HG02981 (cell line): ENCODE measurements at regions not wholly inside any gene's neighbourhood (a gene's known extent, or its start where the extent isn't known, plus 50 kb on each side); places are given as distances from the start of the nearest gene placed in this dataset.
"Not testable (repeated sequence)": the region's sequence is repeated elsewhere in the genome, so short reads cannot be mapped to it uniquely, and the experiment has no call there.

Experiments
- ATAC-seq: cut with Tn5 transposase; IDR thresholded peaks from one replicate; pipeline ENCODE4 v1.9.1; 2021; ENCODE audit warnings: mild to moderate bottlenecking, moderate library complexity; ENCODE audit not compliant: unreplicated experiment

DNA sequence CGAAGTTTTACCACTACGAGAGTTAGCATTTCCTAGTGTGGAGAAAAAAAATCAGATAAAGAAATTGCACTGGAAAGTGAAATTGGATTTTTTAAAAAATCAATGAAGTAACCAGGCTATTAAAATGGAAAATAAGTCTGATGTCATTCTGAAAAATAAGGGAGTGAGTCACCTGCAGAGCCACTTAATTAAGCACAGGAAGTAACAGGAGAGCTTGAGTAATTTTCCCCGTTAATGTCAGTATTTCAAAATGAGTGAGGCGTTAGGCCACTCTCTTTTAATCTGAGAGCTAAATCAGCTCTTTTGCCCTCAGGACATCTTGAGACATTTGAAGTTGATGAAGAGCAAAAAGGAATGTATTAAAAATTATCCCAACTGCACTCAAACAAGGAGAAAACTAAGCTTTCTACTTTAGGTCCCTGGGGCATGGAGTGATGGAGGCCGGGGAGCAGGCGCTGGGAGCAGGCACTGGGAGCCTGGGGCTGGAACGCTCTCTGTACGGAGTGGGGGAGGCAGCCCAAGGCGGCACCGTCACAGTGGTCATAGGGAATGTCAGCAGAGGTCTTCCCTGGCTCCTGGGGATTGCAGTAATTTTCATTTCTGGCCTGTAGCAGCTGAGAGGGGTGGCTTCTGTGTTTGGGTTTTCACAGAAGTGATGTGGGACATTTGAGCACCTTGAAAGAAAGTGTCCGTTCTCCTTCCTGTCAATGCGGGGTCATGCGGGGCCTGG is 194.6 kb downstream of the BCL2L11 start:
- not testable (repeated sequence) for ATAC-seq

DNA sequence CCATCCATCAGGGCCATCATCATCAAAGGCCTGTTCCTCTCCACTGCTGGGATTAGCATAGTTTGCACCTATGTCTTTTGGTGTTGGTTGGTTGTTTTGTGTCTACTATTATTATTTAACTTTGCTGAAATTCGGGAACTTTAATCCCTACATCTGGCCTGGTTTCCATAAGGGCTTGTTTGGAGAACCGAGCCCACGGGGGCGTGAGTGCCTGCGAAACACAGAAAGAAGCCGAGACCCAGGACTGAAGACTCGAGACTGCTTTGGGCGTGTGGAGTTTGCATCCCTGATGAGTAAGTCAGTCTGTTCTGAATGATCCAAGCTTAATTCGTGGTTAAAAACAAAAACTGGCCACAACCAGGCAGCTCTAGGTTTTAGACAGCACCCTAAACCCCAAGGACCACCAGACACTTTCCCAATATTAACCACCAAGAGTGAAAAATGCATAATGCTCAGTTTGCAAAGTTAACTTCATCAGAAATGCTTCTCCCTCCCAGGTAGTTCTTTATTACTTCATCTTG is 195.6 kb downstream of the BCL2L11 start:
- not testable (repeated sequence) for ATAC-seq

DNA sequence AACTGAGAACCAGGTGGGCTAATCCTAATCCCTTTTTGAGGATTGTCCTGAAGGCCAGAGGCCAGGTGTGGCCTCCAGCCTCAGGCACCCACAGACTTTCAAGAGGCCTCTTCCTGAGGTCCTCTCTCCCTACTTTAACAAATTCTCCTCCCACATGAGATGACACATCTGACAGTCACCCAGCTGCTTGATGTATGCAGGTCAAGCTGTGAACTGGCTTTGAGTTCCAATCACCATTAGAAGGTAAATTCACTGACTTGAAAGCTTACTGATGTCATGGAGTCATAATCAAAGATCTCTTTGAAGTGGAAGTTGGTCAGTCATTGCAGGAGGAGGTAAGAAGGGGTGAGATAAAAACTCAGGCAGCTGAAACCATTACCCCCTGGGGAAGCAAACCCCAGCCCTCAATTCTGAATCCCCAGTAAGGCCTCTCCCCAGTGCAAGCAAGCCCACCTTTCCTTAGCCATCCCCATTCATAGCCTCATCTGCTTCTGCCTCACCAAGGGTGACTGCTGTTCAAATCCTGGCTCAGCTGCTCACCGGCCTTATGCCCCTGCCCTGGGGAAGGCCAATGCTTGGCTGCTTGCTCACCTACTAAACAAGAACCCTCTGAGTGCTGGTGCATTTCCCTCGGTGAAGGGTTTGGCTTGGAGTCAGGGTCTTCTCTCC is 196.3 kb downstream of the BCL2L11 start:
- ATAC-seq: not testable (repeated sequence)

DNA sequence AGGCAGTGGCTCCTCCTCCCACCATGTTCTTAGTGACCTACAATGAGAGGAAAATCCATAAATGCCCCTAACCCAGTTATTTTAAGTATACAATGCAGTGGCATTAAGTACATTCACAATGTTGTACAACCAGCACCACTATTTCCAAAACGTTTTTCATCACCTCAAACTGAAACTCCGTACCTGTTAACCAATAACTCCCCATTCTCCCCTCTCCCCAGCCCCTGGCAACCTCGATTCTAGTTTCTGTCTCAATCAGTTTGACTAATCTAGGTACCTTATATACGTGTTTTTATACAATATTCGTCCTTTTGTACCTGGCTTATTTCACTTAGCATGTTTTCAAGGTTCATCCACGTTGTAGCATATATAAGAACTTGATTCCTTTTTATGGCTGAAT is 198.8 kb downstream of the BCL2L11 start:
- ATAC-seq: peak; percentile 79

DNA sequence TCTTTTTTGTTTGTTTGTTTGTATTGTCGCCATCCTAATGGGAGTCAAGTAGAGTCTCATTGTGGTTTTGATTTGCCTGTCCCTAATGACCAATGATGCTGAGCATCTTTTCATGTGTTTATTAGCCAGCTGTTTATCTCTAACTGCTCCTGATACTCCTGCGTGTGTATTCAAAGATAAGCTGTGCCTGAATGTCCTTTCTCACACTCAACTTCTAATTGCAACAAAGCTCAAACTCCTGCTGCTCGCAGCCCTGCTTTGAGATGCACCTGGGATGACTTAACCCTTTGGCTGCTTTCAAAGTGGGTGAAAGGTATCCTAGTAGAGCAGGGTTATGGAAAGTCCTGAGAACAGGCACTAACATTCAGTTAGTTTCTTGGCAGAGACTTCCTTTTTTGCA is 199.6 kb downstream of the BCL2L11 start:
- not testable (repeated sequence) for ATAC-seq

DNA sequence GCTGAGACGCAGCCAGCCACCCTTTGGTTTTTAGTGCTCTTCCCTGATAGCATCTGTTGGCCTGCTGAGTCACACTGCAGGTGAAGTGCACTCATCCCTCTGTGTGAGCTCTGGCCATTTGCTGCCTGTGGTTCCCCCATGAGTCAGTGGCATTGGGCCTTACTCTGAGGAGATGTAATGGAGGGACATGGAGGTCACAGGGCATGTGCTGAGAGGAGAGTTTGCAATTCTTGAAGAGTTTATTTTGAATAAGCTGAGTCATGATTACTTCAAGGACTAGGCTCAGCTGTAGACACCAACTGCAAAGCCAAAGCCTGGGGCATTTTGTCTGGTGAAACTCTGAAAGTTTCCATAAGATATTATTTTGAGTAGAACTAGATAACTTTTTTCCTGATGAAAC is 200.3 kb downstream of the BCL2L11 start:
- ATAC-seq: not testable (repeated sequence)

DNA sequence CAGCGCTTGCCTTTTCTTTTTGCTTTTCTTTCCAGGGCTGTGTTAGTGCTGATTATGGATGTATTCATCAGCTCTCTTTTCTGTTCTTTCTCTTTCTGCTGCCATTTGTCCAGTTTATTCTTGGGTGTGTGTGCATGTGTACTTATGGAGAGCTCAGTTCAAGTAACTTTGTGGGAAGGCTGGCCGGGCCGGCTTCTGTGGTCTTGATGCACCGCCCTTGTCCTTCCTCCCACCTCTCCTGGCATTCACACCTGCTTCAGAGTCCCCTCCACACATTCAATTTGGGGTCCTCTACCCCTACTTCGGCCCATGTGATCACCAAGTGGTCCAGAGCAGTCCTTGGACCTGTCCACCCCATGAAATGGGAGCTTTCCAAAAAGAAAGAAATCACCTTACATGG is 202.7 kb downstream of the BCL2L11 start:
- not testable (repeated sequence) for ATAC-seq

DNA sequence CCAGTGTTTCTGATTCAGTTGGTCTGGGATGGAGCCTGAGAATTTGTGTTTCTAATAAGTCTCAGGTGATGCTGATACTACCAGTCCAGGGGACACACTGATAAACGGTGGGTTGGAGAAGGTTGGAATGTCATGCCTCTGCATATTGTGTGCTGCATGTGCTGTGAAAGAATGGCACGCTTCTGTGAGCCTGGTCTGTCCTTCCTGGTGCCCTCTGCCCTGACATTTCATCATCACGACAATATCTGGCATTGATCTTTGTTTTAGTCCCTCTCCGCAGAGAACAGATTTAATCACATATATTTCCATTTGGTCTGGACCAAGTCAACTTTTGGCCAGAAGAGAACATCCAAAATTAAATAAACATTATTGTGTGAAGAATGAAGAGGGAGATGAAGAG is 207.0 kb downstream of the BCL2L11 start:
- ATAC-seq: not testable (repeated sequence)

DNA sequence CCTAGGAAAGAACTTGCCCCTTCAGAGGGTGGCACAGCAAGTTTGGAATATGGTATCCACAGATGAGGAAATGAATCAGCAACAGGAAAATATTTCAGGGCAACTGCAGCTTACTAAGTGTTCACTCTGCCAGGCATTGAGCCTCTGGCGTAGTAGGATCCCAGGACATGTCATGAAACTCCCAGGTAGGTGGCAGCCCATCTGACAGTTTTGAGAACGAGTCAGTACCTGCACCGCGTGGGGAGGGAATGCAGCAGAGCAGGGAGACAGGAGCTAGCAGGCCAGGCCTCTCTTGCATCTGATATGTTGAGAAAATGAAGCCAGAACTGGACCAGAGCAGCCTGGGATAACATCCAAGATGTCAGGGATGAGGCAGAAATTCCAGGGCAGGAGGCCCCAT is 208.6 kb downstream of the BCL2L11 start:
- not testable (repeated sequence) for ATAC-seq

DNA sequence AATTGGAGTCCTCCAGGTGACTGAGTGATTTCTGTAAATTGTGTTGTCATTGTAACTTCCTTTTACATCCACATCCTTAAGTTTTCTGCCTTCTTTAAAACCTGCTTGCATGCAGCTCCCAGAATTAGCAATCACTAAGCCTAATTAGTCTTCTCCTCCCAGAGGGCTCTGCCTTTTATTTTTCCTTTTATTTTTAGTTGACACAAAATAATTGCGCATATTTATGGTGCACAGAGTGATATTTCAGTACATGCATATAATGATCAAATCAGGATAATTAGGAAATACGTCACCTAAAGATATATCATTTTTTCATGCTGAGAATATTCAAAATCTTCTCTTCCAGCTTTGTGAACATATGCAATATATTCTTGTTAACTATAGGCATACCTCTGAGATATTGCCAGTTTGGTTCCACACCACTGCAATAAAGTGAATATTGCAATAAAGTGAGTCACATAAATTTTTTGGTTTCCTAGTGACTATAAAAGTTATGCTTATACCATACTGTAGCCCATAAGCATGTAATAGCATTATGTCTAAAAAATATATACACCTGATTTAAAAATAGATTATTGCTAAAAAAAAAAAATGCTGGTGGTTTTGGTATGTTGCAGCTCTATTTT is 210.5 kb downstream of the BCL2L11 start:
- not testable (repeated sequence) for ATAC-seq

DNA sequence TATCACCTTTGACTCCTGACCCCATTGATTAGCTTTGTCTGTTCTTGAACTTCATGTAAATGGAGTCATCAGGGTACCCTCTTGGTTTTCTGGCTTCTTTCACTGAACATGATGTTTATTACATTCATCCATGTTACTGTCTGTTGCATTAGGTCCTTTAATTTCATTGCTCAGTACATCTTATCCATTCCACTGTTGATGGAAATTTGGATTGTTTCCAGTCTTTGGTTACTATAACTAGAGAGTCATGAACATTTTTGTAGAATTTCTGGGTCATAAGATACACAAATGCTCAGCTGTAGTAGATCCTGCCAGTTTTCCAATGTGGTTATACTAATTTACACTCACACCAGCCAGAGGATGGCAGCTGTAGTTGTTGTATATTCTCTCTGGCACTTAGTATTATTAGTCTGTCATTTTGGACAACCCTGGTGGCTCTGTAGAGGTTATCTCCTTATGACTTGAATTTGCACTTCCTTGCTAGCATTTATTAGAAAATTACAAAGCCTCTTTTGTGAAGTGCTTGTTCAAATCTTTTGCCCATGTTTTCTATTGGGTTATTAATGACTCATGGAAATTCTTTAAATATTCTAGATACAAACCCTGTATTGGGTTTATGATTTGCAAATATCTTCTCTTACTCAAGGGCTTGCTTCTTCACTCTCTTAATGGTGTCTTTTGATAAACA is 214.7 kb downstream of the BCL2L11 start:
- not testable (repeated sequence) for ATAC-seq

DNA sequence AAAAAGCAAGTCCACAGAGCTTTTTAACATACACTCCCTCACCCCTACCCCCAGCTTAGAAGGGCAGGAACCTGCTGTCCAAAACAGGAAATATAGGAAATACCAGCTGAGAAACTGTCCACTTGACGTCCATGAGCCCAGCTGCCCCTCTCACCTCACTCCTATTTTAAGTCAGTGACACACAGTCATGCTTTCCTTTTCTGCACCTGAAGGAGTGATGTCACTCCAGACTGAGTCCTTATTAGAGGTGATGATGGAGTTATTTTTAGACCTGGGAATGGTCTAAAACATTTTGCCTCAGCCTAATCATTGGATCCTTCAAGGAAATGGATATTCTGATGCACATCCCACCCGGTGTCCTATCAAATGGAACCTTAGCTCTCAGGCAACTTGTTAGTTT is 217.8 kb downstream of the BCL2L11 start:
- not testable (repeated sequence) for ATAC-seq

DNA sequence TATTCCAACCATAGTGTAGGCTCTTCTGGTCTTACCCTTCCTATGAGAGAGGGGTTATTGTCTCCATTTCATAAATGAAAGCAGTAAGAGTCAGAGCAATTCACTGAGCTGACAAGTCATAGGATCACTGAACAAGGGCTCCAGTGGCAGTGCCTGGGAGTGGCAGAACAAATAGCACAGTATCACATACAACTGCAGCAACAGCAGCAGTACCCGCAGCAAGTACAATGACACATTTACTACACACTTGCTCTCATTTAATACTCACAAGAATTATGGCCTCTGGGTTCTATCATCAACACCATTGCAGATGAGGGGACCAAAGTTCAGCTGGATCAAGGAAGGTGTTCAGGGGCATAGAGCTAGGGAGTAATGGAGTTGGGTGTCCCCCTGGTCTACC is 218.8 kb downstream of the BCL2L11 start:
- not testable (repeated sequence) for ATAC-seq

DNA sequence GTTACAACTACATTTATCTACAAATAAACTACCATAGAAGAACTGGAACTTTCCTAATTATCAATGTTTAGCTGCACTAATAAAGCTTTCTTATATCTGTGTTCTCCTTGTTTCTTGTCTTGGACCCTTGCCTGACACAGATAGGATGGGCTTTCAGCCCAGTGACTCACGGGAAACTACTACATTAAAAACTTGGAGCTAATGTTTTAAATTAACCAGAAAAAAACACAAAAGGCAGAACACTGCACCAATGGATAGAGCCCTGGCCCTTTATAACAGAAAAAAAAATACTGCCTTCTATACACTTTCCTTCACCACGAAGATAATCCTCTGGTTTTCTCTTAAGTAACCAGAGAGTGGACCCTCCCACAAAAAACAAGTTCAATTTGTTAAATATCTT is 223.9 kb downstream of the BCL2L11 start:
- ATAC-seq: not testable (repeated sequence)

DNA sequence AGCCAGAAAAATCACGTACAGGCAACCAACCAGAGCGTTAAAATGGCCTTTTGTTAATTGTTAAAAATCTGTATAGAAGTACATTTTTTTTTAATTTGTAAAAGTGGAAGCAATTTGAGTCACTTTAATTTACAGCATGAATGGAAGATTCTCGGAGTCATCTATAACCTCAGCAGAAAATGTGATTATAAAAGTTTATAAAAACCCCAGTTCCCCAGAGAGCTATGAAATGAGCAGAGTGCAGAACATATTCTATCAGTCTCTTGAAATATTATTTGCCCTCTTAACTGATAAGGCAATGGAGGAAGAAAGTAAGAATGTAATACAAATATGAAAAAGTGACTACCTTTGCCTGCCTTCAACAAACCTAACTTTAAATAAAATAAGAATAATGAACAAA is 224.7 kb downstream of the BCL2L11 start:
- not testable (repeated sequence) for ATAC-seq

DNA sequence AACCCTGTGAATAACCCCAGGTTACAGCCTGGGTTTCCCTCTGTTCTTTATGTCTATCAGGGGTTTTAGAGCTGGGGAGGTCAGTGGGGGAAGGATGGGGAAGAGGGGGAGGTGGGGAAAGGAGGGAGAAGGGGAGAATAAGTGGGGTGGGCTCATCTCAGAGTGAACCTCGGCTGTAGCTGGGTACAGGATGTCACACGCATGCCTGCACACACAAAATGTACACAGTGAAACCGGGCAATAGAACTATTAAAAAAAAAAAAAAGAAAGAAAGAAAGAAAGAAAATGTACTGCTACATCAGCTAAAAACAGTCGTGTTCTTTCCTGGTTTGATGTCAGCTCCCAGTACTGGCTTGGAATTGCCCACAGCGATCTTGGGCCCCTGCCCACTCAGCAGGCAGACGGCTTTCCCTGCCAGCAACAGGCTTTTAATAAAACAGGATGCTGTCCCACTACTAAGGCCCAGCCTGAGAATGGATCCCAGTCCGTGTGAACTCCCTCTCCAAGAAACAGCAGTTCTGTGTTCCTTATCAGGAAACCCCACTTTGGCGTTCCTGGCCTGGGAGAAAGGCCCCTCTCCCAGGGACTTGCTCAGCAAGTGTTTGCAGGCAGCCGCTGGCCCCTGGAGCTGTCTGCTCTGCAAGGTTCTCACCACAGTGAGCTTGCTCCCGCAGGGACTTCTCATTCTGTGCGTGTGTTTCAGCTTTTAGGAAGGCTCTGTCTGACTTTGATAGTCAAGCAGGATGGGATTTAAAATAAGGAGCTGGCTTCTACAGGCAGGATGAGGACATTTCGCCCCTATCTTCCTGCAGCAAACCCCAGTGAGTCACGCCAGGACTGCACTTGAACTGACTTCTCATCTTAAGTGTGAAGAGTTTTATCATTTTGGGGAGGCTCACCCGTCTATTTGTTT is 225.6 kb downstream of the BCL2L11 start:
- ATAC-seq: not testable (repeated sequence)

DNA sequence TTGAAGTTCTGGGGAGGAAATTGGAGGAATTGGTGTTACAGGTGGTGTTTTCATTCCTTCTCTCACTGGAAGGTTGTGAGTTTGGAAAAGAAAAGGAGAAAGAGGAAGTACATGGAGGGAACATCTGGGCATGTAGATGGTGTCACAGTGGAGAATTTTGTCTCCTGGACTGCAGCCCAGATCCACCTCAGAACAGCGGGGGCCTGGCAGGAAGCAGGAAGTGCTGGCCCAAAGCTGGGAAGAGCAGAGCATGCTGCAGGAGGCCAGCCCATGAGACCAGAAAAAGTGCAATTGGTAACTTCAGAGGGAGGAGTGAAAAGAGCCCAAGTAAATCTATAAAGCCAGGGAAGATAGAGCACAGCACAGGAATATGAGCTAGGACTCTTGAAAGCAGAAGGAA is 227.0 kb downstream of the BCL2L11 start:
- not testable (repeated sequence) for ATAC-seq

DNA sequence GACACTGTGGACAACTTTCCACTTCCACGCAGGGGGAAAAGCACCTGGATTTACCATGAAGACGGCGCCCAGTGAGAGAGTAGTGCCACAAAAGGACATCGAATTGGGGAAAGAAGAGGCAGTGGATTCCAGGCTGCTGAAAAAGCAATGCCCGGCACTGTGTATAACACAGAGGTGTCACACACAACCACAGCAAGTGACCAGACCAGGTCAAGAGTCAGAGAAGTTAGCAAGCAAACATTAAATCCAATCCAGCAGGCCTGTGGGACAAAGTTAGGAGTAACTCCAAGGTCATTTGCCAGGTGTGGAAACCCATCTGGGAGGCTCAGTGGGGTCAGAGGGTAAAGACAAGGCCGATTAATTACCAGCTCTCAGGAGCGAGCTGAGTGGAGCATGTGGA is 227.6 kb downstream of the BCL2L11 start:
- ATAC-seq: not testable (repeated sequence)

DNA sequence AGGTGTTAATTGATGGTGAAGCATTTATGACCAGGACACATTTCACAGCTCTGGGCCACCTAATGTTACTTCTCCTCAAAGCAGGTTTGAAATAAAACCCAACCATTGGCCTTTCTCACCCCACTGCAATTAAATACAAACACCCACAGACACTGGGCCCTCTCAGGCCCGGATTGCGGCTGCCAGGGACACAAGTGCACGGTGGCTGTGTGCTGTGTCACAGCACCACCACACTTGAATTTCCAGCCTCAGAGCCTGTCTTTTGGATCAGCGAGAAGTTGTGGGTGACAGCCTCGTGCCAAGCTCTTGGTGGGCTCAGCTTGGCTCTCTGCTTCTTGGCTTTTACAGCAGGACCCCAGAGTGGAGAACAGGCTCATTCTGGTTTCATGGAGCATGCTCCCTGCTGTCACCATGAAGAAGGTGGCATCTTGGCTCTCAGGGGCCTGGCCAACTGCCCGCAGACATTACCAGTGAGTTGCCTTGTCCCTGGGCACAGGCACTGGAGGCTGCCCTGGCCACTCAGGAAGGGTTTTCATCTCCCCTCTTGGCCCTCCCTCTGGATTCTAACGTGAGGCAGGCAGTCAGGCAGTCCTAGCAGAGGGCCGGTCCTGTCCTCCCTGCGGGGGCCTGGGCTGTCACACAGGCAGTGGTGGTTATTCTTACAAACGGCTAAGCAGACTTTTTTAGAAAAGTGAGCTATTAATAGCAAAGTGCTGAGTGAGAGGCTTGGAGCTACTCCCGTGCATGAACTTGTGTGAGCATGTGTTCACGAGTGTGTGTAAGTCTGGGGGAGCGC is 234.5 kb downstream of the BCL2L11 start:
- ATAC-seq: not testable (repeated sequence)
